ENCODE measurements at regions not wholly inside any gene's neighbourhood (a gene's known extent, or its start where the extent isn't known, plus 50 kb on each side); places are given as distances from the start of the nearest gene placed in this dataset.

GRCh38 chr1:91152331-91152730 is 130.5 kb upstream of the ZNF644 start:
- FAIRE-seq: no peak
- DNase-seq (ENCODE audit: low spot score): no peak

- DNase-seq (ENCODE audit: low spot score) (no peak), FAIRE-seq (no peak)
These were observed 129.9 kb upstream of the ZNF644 start for GRCh38 chr1:91151702-91152101.

- no peak for DNase-seq (ENCODE audit: low spot score)
- no peak for FAIRE-seq
These were observed 126.8 kb upstream of the ZNF644 start for GRCh38 chr1:91148641-91149069.

- DNase-seq (ENCODE audit: low spot score) (no peak), FAIRE-seq (no peak)
These were observed 120.0 kb upstream of the ZNF644 start for GRCh38 chr1:91141858-91142257.

DNA sequence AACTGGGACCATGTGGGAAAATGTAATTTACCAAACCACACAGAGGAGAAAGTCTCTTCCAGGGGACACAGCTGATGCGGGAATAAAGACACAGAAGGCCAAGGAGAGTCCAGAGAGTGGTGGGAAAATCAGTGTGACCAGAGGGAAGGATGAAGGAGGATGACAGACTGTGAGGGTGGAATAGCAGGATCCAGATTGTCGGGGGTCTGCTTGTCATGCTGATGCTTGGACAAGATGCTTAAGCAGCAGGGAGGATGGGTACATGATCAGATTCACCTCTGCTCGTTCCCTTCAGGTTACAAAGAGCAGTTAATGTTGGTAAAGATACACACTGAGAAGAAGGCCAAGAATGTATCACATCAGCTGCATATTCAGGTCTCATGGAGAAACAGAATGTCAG is 117.1 kb upstream of the ZNF644 start:
- no peak for FAIRE-seq

GRCh38 chr1:91137173-91137852 is 115.5 kb upstream of the ZNF644 start:
- DNase-seq (ENCODE audit: low spot score): no peak
- no peak for FAIRE-seq

More for the DNA sequence above, 117.1 kb upstream of the ZNF644 start:
- DNase-seq (ENCODE audit: low spot score): no peak

- FAIRE-seq (no peak), DNase-seq (ENCODE audit: low spot score) (no peak)
These were observed 114.0 kb upstream of the ZNF644 start for GRCh38 chr1:91135799-91136198.

DNA sequence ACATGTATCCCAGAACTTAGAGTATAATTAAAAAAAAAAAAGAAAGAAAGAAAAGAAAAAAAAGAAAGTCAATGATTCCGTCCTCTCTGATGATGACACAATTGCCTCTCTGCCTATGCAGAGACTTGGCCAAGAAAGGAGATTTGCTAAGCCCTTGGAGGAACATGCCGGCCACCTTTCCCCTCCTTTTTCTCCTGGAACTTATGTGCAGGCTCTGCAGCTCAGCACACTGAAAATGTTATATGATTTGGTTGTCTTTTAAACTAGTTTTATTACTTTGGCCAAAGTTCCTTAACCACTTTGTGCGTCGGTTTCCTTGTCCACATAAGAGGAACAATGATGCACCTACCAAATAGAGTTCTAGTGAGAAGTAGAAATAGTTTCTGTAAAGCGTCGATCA is 111.4 kb upstream of the ZNF644 start:
- FAIRE-seq: no peak
- no peak for DNase-seq (ENCODE audit: low spot score)

DNA sequence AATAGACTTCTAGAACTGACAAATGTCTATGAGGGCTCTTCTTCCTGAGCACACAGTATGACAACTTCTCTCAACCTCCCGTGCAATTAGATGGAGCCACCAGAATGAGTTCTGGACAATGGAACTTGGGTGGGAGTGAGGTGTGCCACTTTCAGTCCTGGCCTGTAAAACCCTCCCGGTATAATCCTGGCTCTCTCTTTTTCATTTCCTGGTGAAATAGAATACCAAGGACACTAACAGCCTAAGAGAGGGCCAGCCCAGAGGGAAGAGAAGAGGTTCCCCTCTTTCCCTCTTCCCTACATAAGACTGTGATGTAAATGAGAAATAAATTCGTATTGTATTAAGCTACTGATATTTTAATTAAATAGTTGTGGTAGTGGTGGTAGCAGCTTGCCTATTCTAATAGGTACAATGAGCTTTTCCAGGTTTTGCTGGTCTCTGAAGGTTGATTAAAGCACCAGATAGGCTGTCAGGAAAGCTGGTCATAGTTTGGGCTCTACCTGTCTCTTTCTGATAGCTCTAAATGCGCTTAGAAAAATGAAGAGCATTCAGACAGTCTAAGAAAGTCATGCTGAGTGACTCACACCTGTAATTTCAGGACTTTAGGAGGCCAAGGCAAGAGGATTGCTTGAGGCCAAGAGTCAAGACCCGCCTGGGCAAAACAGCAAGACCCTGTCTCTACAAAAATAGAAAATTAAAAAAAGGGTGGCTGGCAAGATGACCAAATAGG is 108.6 kb upstream of the ZNF644 start:
- no peak for FAIRE-seq
- no peak for DNase-seq (ENCODE audit: low spot score)

DNA sequence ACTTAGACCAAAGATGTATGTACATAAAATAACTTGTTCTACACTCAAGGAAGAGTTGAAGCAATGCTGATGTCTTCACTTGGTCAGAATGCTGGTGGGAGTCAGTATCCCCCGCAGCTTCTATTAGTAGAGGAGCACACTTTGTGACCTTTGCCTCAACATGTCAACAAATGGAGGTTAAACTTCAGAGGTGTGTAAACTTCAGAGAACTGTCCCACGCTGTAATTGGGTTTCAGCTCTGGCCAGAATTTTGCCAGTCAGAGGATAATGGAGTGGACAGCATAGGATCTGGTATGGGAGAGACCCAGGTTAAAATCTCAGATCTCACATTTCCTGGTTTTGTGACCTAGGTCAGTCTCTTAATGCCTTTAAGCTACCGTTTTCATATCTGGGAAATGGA is 107.6 kb upstream of the ZNF644 start:
- FAIRE-seq: no peak

DNA sequence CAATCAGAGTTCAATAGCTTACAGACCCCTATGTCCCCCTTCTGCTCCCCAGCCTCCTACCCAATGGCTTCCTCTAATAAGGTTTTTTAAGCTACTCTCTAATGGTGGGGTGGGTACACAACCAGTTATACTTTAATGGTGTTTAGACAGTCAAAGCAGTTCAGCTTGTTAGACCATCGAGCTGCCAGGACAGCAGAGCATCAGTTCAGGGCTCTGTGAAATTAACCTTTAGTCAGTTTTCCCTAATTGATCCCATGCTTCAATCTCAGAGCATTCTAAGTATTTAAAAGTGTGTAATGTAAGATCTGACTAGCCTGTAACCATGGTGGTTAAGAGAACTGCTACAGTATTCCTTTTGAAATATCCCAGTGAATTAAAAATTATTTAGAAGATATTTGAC is 107.2 kb upstream of the ZNF644 start:
- FAIRE-seq: no peak
- no peak for DNase-seq (ENCODE audit: low spot score)

More for the DNA sequence above, 107.6 kb upstream of the ZNF644 start:
- DNase-seq (ENCODE audit: low spot score): no peak

DNA sequence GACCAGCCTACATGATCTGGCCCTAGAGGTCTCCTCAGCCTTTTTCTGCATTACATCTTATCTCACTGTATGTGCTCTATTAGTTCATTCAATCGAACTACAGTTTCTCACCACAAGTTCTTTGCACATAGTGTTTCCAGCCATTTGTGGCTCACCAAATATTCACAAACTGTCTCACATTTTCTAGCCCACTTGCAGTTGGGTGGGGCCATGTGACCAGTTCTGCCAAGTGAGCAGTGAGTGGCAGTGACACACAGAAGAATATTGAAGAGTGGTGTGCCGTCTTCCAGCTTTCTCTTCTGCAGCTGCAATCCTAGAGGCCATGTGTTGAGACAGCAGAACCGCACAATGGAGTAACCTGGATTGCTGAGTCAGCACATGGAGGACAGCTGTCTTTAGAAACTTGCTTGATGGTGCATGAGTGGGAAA is 103.2 kb upstream of the ZNF644 start:
- FAIRE-seq (no peak), DNase-seq (ENCODE audit: low spot score) (no peak)

GRCh38 chr1:91124290-91124985 is 102.6 kb upstream of the ZNF644 start:
- DNase-seq (ENCODE audit: low spot score) (no peak), FAIRE-seq (no peak)

- DNase-seq (ENCODE audit: low spot score): no peak
These were observed 101.9 kb upstream of the ZNF644 start for GRCh38 chr1:91123773-91124172.

DNA sequence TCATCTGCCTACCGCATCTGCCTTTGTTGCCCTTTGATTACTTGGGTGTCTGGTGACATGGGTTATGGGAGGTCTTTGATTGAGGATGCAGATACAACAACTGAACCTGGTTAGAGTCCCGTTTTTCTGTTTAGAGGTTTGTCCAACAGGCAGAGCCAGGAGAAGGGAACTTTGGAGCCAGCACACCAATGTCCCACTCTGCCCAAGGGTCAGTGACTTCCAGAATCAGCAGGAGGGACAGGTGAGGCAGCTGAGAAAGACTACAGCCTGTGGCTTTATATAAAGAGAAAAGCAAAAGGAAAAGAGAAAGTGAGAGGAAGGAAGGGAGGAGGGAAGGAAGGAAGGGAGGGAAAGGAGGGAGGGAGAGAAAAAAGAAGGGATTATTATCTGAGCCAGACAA is 101.5 kb upstream of the ZNF644 start:
- no peak for FAIRE-seq
- no peak for DNase-seq (ENCODE audit: low spot score)

More at GRCh38 chr1:91123773-91124172, 101.9 kb upstream of the ZNF644 start:
- FAIRE-seq: no peak

DNA sequence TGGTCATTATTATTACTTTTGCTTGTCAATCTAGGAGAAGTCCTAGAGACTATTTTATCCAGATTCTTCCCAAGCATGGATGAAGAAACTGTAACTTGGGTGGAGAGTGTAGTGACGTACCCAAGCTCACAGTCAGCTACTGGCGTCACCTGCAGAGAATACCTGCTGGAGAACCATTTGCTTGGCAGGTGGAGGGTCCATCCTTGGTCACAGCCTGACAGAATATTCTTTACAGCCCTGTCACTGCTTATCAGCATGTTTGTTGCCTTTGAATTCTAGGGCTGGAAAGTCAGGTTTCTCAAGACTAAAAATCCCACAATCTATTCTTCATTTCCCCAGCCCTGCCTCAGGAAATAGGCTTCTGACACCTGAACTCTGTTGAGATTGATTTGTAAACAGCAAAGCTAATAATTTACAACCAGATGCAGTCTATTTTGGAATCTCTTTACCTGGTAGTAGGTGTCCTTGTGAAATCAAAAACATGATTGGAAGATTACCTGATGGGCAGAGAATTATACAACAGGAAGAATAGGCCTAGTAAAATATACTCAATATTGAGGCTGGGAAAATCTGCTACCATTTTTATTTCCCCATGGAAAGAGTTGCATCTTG is 100.4 kb upstream of the ZNF644 start:
- DNase-seq (ENCODE audit: low spot score) (no peak), FAIRE-seq (no peak)

GRCh38 chr1:91121366-91121765 is 99.5 kb upstream of the ZNF644 start:
- FAIRE-seq (no peak), DNase-seq (ENCODE audit: low spot score) (no peak)

- FAIRE-seq: no peak
- no peak for DNase-seq (ENCODE audit: low spot score)
These were observed 99.1 kb upstream of the ZNF644 start for GRCh38 chr1:91120936-91121335.

- DNase-seq (ENCODE audit: low spot score): no peak
- FAIRE-seq: no peak
These were observed 98.6 kb upstream of the ZNF644 start for GRCh38 chr1:91120421-91120820.

GRCh38 chr1:91104712-91105111 is 82.9 kb upstream of the ZNF644 start:
- no peak for FAIRE-seq
- no peak for DNase-seq (ENCODE audit: low spot score)

- no peak for FAIRE-seq
These were observed 79.5 kb upstream of the ZNF644 start for GRCh38 chr1:91101328-91101727.

More at GRCh38 chr1:91101328-91101727, 79.5 kb upstream of the ZNF644 start:
- DNase-seq (ENCODE audit: low spot score): no peak
